ENCODE measurements at regions not wholly inside any gene's neighbourhood (a gene's known extent, or its start where the extent isn't known, plus 50 kb on each side); places are given as distances from the start of the nearest gene placed in this dataset.

- no peak overlapping the region for H3K4me3 Mint-ChIP-seq
- H2BK5ac ChIP-seq (ENCODE audit: insufficient read length, low read length) = no peak overlapping the region
- H3K23me2 ChIP-seq (ENCODE audit: insufficient read length, low read depth, low read length, poor library complexity, severe bottlenecking) = no peaks in the 10 kb centered on the region
- H2BK120ac ChIP-seq (ENCODE audit: low read depth, low read length, poor library complexity, severe bottlenecking) = no peak overlapping the region
- H3K9me3 Mint-ChIP-seq = peaks cover 5% of the 10 kb centered on the region in 2 experiments; a peak in 3 of 5 replicates
- H3K4me1 Mint-ChIP-seq = no peaks in the 10 kb centered on the region
- no peak overlapping the region for H3K23ac ChIP-seq (ENCODE audit: insufficient read length, low read depth, low read length)
- no peak for DNase-seq
- no peak overlapping the region for H3K14ac ChIP-seq (ENCODE audit: insufficient read depth, low read length)
- H2BK20ac ChIP-seq (ENCODE audit: low read depth, low read length, poor library complexity, severe bottlenecking) = no peak overlapping the region
- no peak overlapping the region for H2AFZ ChIP-seq (ENCODE audit: low read length)
- no peaks in the 10 kb centered on the region for H4K20me1 ChIP-seq (ENCODE audit: control insufficient read depth, insufficient read depth, insufficient read length)
- H3K79me1 ChIP-seq (ENCODE audit: insufficient read depth, low read depth, low read length, poor library complexity, severe bottlenecking) = no peaks in the 10 kb centered on the region
- no peak overlapping the region for H3K18ac ChIP-seq (ENCODE audit: insufficient read length, low read depth, low read length)
- H2AK5ac ChIP-seq (ENCODE audit: insufficient read length, low read length) = no peak overlapping the region
- no peak overlapping the region for H3K4ac ChIP-seq (ENCODE audit: low read depth, low read length)
- no peak overlapping the region for H2BK12ac ChIP-seq (ENCODE audit: insufficient read length, low read depth, low read length)
- H3T11ph ChIP-seq (ENCODE audit: low read length) = no peak overlapping the region
- no peak overlapping the region for H3K9ac ChIP-seq (ENCODE audit: extremely low read depth, insufficient read length, low read length)
- H3K36me3 Mint-ChIP-seq (ENCODE audit: insufficient read depth in 1 of 3, low read depth in 3 of 3) = peaks cover 0 to 3% (median 0%) of the 10 kb centered on the region in 3 experiments; a peak in 1 of 7 replicates
- no peak overlapping the region for H3K27ac Mint-ChIP-seq
- H3K9me3 ChIP-seq (ENCODE audit: control insufficient read depth, low read depth, low read length) = no peaks in the 10 kb centered on the region
- H2BK15ac ChIP-seq (ENCODE audit: low read depth, low read length) = no peak overlapping the region
- no peaks in the 10 kb centered on the region for H3K27me3 ChIP-seq (ENCODE audit: insufficient read depth, low read length)
- H3K27me3 Mint-ChIP-seq (ENCODE audit: low read depth) = no peaks in the 10 kb centered on the region
- TF ChIP-seq CTCF (conservative IDR thresholded peaks at IDR 0.05) = no peak
- H3K27ac ChIP-seq (ENCODE audit: insufficient read length, low read depth, low read length) = no peak overlapping the region
- H3K79me2 ChIP-seq (ENCODE audit: insufficient read depth, low read length) = no peaks in the 10 kb centered on the region
- no peak overlapping the region for H4K91ac ChIP-seq (ENCODE audit: insufficient read length, low read depth, low read length)
- no peak overlapping the region for H3K56ac ChIP-seq (ENCODE audit: insufficient read length, low read depth, low read length)
- H4K8ac ChIP-seq (replicated peaks; ENCODE audit: insufficient read length, low read depth, low read length) = no peak overlapping the region
- no peak overlapping the region for H4K5ac ChIP-seq (ENCODE audit: insufficient read length, low read depth, low read length)
- no peak overlapping the region for H3K4me2 ChIP-seq (ENCODE audit: insufficient read depth, insufficient read length, low read length)
- H3K4me1 ChIP-seq (ENCODE audit: insufficient read depth, low read length) = no peaks in the 10 kb centered on the region
- WGBS (ENCODE audit: extremely low coverage, insufficient read length, low lambda C conversion rate) = no CpG with 5 or more reads among the region's 3 CpGs
Observed at GRCh38 chr3:105315815-105316214, 50.9 kb upstream of the ALCAM start.
